ENCODE measurements at regions not wholly inside any gene's neighbourhood (a gene's known extent, or its start where the extent isn't known, plus 50 kb on each side); places are given as distances from the start of the nearest gene placed in this dataset.

DNA sequence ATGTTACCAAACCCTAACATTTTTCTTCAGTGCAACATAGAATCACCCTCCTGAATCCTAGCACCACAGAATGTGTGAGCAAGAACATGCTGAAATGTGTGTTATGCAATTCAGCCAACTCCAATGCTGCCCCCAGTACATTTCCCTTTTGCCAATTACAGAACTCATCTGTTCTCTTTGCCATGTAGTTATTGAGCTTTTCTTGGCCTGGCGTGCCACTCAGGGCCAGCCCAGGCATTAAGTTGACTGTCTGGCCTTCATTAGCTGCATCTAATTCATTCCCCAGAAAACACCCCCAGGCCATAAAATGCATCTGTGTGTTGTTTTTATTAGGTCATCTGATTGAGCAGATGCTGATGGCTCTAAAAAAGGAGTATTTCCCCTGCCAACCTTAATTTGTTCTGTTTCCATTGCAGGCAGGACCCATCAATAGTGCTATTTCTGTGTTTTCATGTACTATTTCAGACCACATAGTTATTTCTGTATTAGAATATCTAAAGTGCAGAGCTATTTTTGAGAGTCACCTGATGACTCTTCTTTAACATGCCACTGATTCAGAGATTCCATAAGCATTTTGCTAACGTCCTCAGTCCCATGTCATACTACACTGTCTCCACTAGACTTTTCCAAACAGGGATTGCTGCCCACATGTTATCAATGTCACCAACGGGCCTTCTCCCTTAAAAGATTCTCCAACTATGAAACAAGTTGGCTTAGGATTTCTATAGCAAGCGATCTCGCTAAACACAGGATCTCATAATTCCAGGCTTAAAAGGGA, 969.7 kb downstream of the CDH11 start:
- no peak for DNase-seq

DNA sequence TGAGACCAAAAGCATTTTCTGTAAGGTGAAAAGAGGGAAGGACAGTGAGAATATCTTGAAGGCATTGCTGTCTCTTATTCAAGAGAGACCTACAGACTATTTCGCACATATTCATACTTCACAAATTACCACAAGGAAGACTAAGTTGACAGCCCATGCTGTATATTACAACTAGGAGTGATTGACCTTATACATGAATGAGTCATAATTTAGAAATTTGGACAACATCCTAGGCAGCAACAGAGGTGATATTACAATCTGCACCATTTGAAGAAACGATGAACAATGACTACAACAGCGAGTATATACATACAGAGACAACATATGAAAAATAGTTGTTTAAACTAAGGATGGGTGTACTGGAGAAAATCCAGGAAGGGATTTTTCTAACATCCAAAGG, 971.7 kb downstream of the CDH11 start:
- no peak for DNase-seq

DNA sequence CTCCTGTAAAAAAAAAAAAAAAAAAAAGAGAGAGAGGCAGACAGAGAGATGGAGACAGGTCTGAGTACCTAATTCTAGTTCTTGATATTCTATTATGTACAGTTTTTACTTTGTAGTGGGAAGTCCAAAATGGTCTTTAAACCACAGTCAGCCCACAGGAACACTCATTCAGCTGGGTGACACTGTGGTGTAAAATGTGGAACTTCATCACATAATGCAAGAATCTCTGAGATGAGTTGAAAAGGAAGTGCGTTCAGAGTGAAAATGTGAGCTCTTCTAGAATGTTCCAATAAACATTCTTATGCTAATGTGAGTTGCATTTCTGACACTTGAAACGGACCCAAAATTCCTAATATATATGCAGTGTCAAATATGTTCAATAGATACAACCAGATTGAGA, 972.1 kb downstream of the CDH11 start:
- DNase-seq, result no peak

DNA sequence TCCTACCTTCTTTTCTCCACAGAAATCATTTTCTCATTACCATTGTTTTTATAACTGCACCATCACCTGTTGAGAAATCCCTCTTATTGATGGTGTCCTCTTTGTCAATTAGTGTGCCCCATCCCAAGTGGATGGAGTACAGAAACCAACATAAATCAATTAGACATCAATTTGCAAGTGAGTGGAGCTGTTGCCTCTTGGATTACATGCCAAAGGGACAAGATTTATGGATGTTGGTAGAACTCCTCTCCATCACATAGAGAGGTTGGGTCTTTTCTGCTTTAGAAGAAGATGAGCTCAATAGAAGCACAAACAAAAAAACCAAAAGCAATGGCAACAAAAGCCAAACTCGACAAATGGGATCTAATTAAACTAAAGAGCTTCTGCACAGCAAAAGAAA, 973.5 kb downstream of the CDH11 start:
- no peak for DNase-seq

DNA sequence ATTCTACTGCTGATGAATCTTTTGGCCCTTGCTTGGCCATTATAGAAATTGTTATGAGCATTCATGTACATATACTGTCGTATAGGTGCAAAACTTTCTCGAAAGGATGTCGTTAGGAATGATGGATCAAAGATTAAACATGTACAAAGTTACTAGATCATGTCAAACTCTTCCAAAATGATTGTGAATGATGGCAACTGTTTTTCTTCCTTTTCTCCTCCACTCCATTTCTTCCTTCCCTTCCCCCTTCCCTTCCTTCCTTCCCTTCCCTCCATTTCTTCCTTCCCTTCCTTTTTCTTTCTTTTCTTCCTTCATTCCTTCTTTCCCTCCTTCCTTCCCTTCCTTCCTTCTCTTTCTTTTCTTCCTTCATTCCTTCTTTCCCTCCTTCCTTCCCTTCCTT, 973.9 kb downstream of the CDH11 start:
- no peak for DNase-seq

DNA sequence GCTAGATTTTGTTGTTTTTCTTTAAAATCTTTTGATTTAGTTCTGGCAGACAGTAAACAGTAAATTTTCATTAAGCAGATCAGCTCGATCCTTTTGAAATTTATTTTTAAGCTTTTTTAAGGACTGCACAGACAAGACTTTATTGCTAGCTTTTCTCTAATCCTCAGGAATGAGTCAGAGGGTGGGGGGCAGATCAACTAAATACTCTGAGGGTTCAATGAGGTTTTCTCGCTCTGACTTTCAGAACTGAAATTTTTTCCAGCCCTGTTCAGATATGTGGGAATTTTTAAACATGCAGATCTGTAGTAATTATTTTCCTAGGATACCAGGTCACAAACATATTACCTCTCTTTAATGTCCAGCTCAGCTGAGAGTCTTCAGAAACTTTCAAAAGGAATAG, 977.2 kb downstream of the CDH11 start:
- DNase-seq, result no peak

DNA sequence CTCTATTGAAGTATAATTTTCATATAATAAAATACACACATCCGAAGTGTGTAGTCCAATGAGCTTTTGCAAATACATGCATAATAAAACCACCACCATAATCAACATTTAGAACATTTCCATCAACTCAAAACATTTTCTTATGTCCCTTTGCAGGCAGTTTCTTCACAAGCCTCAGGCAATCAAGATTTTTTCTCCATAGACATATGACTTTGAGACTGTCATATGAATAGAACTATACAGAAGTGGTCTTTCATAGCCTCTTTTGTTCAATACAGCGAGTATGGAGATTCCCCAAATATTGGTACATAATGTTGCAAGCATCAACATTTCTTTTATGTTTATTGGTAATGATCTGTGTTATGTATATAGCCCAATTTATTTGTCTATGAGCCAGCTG, 983.2 kb downstream of the CDH11 start:
- no peak for DNase-seq

DNA sequence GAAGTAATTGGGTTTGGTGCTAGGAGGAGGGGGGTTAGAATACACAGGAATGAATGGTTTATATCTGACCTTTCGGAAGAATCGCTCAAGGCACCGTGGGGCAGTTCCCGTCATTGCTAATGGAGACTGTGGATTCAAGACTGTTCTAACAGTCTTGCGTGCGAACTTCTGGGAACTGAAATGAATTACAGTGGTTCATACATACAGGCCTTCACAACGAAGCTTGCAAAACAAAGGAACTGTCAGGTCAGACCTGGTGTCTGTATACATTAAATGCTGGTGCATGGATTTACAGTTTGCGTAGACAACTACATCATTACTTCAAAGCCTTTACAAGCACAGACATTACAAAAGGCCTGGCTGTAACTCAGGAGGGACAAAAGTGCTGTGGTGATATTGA, 983.9 kb downstream of the CDH11 start:
- no peak for DNase-seq

DNA sequence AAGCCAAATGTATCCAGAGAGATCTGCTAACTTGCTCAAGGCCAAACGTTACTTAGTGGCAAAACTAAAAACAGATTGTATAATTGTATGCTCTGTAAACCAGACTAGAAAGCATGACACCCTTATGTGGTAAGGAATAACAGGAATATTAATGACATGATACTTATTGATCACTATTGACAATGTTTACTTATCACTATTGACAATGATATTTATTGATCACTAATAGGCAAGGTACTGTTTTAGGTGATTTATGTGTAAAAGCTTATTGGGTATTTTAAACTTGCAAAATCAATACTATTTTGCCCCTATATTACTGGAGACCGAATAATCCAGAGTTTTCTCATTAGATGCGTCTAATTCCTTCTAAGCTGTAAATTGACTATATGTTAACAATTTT, 985.1 kb downstream of the CDH11 start:
- no peak for DNase-seq

DNA sequence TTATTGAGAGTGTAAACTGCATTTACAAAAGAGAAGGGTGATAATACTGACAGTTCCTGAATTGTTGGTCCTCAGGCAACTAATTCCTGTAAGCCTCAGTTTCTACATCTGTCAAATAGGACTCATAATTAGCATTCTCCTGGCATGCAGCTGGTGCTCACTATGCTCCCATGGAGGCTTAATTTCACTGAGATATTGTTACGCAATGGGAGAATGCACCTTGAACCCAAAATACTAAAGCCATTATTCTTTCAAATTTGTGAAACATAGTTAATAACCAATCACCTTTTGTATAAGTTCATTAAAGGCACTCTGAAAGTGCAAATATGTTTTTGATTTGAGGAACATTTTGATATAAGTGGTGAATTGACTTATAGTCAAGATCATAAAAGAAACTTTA, 985.5 kb downstream of the CDH11 start:
- DNase-seq, result no peak

DNA sequence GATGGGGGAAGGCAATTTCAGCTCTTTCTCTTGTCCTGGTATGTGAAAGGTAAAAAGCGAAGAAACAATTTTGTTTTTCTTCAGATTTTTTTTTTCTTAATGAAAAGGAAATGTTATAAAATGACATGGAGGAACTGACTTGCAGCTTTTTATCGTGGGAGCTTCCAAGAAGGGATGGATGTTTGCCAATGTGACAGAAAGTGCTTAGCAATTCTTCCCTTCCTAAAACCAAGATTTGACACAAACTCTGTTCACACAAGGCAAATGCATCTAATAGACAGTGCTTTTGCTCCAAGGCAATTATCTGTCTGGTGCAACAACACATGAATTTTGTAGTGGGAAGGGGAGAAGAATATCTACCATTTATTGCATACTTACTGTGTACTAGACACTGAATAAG, 988.5 kb downstream of the CDH11 start:
- no peak for DNase-seq

DNA sequence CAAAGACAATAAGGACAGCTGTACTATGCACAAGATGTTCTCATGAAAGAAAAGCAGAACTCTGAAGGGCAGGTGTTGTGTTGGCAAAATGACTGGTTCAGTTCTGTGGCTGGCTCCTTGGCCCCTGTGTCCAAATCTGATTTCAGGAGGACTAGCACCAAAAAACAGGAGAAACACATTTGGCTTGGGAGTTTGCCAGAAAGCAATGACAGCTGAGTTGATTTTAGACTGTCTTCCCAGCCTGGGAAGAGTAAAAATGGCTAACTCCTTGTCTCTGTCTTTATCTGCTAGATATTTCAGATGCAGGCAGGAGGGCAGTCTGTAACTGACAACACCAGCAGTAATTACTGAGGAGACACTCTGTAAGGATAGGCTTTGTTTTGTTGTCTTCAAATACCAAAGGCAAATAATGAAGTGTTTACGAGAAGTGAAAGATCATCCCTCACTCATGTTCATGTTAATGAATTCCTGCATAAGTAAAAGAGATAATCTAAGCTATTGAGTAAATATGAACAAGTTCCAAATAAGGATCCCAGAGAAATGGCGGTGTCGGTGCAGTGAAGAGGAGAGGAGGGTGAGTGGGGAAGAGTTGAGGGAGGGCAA, 989.0 kb downstream of the CDH11 start:
- no peak for DNase-seq

DNA sequence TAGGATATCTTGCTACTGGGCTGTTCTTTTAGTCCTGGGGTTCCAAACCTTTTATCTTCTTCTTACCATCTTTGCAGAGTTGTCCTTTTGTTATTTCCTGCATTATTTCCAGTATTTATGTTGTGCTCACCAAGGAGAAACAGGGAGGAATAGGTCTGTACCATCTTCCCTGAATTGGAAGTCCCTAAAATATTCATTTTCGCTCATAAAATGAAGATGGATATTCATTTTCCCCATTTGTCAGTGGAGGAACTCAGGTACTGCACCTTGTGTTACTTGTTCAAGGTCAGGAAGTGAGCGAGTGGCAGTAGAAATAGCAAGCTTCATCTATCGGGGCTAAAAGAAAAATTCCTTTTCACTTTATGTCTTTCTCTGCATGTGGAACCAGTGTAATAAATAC, 989.7 kb downstream of the CDH11 start:
- DNase-seq, result no peak

DNA sequence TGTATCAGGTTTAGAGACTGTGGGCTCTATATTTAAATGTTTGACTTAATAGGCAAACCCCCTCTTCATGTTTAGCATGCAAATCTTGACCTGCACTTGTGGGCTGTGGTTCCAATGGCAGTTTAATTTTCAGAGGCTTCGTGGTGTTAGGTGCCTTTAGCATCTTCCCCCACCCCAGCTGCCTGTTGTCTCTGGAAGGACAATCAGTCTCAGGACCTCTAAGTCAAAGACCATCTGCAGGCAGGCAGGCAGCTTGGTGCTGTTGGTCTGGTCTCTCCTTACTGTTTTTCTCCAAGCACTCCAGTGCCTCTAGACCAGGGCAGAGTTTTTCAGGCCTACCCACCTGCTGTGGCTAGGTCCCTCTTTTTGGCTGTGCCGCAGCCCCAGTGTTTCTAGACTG, 990.4 kb downstream of the CDH11 start:
- DNase-seq, result no peak

DNA sequence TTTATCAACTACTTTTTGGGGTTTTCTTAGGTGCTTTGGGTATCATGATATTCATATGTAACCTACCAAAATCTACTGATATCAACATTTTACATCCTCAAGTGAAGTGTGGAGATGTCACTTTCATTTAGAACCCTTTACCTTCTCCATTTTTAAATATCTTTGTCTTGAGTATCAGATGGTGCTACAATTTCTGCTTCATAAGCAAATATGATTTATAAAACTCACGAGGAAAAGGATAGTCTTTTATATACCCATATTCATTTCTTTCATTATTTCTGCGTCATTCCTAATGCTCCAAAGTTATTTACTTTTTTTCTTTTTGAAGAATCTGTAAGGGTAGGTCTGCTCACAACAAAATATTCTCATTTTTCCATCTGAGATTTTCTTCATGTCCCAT, 991.7 kb downstream of the CDH11 start:
- no peak for DNase-seq

DNA sequence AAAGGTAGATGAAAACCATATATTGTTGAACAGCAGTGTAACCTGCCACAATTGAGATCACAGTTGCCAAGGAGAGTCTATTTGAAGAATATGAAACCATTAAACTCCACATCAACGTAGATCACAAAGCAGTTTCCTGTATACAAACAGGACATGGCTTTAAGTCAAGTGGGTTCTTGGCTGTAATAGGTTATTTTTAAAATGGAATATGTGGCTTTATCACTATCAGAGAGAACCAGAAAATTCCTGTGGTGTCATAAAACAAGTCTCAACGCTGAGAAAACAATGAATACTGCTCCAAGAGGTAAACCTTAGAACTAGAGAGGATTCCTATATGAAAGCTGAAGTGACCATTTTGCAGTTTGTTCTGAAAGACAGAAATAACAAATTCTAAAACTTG, 999.7 kb downstream of the CDH11 start:
- no peak for DNase-seq

DNA sequence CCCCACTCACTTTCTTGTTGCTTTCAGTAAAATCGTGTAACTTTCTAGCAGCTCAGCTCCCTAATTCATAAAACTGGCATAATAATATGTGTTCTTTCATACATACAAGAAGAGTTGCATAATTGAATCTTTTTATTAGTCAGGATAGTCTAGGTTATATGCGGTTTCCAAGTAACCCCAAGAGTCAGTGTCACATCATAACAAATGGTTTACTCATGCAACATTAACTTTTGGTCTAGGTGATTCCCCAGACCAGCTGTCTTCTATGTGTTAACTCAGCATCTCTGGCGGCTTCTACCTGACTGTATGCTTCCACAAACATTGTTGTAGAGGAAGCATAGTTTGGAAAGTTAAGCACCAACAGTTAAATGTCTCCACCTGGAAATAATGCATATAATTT, 1000.4 kb downstream of the CDH11 start:
- DNase-seq, result no peak

DNA sequence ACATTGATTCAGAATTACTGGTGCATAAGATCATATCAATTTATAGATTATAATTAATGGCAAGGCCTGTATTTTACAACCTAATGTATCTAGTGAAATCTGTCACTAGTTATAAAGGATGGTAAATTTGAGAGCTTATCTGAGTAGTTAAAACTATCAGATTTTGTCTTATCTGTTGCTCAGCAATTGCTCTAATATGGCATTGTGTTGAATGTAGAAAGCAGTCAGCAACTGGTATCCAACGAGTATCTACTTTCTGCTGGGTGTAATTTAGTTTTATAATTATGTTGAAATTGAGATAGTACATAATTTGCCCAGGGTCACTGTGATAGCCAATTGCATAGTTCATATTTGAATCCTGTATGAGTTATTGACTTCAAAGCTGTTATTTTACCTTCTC, 1005.7 kb downstream of the CDH11 start:
- DNase-seq, result no peak

DNA sequence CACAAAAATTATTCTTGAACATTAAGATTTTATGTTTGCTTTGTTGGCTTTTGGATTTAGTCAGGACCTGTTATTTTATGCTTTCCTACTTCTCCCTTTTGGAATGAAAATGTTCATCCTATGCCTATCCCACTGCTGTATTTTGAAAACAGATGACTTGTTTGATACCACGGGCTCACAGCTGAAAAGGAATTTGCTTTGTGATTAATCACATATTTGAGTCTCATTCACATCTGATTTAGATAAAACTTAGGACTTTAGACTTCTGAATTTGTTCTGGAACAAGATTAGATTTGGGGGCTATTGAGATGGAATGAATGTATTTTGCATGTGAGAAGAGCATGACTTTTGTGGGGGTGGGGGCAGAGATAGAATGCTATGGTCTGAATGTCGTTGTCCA, 1012.6 kb downstream of the CDH11 start:
- no peak for DNase-seq

DNA sequence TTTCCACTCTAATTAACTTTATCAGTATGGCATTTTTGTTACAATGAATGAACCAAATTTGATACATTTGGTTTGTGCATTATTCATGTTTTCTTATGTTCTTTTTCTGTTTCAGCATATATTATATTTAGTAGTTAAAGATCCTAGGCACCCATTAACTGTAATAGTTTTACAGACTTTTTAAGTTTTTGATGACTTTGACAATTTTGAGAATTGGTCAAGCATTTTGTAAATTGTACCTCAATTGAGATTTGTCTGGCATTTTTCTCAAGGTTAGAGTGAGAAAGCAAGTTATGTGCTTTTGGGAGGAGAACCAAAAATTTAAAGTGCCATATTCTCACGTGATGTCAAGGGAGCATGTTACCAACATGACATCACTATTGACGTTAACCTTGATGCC, 1019.2 kb downstream of the CDH11 start:
- DNase-seq, result no peak

DNA sequence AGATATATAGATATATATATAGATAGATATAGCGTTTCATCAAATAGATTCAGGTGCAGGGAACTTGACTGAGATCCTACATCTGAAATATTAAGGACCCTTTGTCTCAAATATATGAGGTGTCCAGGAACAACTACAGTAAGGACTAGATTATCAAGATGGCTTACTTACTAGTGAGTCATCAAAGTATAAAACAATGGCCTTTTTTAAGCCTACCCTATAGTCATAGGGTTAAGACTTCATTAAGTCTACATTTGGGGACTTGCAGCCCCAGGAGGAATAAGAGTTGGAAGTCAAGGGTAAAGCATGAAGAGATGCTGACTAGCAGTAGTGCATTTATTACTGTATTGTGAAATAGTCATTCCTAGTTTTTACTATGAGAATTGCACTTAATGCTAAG, 1023.4 kb downstream of the CDH11 start:
- DNase-seq, result no peak

DNA sequence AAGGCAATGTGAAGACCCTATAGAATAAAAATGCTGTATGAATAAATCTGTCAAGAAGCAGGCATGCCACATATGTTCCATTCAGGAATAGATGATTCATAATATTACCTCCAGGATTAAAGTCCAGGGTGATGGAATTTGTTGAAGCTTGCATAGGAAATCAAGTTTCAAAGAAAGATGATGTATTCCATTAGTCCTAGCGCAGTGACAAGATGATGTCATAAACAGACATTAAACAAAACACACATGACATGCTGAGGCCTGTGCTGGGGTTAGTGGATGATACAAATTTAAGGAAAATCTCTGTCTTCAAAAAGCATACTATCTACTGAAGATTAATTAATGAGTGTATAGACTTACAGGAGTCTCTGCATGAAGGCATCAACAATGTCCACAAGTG, 1025.2 kb downstream of the CDH11 start:
- DNase-seq, result no peak

DNA sequence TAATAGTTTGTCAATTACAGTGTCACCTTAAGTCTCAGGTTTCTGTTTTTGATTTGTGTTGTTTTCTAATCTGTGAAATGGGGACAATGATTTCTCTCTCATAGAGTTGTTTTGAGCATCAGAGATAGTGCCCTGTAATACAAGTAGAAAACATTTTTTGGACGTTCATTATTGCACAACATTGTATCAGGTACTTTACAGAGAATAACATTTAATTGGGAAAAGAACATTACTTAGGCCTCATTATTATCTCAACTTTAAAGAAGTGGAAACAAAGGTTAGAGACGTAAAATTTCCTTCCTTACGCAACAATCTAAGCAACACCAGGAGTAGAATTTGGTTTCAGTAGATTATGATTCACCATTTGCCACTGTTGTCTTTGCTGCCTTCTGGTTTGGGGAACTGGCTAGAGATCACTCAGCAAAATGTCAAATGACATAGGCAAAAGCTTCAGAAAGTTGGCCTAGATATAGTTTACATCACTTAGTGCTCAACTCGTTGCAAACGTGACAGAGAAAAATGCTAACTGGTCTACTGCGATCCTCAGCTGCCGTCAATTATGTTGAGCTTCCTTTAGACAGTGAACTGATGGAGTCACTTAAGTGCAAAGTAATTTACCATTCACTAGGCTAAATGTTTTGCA, 1026.8 kb downstream of the CDH11 start:
- no peak for DNase-seq

DNA sequence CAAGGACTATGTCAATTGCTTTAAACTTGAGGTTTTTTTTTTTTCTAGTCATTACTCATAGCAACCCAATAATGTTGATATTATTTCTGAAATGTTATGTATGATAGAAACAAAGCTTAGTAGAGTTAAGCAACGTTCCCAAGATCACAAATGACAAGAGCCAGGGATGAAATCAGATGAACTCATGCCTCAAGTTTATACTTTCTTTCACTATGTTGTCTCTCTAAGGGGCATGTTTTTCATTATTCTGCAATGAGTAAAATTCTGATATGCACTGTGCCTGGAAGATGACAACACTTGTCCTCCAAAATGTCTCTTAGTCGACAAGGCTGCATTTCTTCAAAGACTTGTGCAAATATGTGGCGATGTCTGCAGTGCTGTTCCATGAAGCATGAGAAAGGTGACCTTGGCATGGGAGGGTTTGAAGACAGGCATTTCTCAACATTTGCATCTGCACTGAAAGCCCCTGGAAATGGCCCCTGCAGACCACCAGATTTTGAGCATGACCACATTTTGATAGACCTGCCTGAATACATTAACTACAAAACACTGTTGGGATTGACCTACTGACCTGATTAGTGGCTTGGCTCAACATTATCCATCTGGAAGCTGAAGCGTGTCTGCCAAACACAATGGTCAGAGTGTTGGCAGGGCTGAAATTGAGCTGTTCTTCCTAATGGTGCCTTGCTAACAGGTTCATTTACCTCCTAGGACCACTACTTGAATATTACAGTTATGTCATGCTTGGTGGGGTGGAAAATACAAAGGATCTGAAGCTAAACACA, 1027.5 kb downstream of the CDH11 start:
- DNase-seq, result no peak
